Natural killer cell (primary cell): ENCODE measurements at regions not wholly inside any gene's neighbourhood (a gene's known extent, or its start where the extent isn't known, plus 50 kb on each side); places are given as distances from the start of the nearest gene placed in this dataset.

Experiments used
- ATAC-seq, 3 donors: fragments of 150-1000 bp in 2 of 3; fragments of 200-7000 bp in 1 of 3; cut with Tn5 transposase; 1 replicate in 1 of 3; 2 replicates in 2 of 3; pipeline ENCODE4 v1.10.0; 2021; ENCODE audit warnings: mild to moderate bottlenecking in 2 of 3, moderate library complexity in 2 of 3
- DNase-seq, 2 donors: peaks; one replicate each; pipeline versions ENCODE4 v3.0.0 to v3.0.0-alpha.2; 2013 to 2021; ENCODE audit warnings: mixed read lengths in 1 of 2
- H3K27ac ChIP-seq: one replicate; pipeline ENCODE4 v1.5.1; 2013; ENCODE audit warnings: mild to moderate bottlenecking, low read length
- H3K27me3 ChIP-seq: one replicate; pipeline ENCODE4 v1.6.1; 2013; ENCODE audit warnings: low read length; ENCODE audit not compliant: control insufficient read depth, insufficient read depth
- H3K36me3 ChIP-seq: one replicate; pipeline ENCODE4 v1.6.1; 2013; ENCODE audit warnings: low read length; ENCODE audit not compliant: control insufficient read depth, insufficient read depth
- H3K4me1 ChIP-seq: one replicate; pipeline ENCODE4 v1.6.1; 2013; ENCODE audit warnings: low read length; ENCODE audit not compliant: control insufficient read depth, insufficient read depth
- H3K4me3 ChIP-seq: one replicate; pipeline ENCODE4 v1.5.1; 2013; ENCODE audit warnings: low read length
- H3K9me3 ChIP-seq: one replicate; pipeline ENCODE4 v1.6.1; 2013; ENCODE audit warnings: low read length; ENCODE audit not compliant: control insufficient read depth, insufficient read depth
- H3K27ac Mint-ChIP-seq, 2 donors: one replicate each; pipeline ENCODE4 v1.8.0; 2022; ENCODE audit warnings: mild to moderate bottlenecking in 2 of 2, mixed read lengths in 2 of 2, moderate library complexity in 1 of 2
- H3K27me3 Mint-ChIP-seq, 2 donors: one replicate each; pipeline ENCODE4 v1.8.0; 2022; ENCODE audit warnings: low read depth in 2 of 2, mixed read lengths in 2 of 2
- H3K36me3 Mint-ChIP-seq: one replicate; pipeline ENCODE4 v1.8.0; 2022; ENCODE audit warnings: mixed read lengths
- H3K4me1 Mint-ChIP-seq, 2 donors: one replicate each; pipeline ENCODE4 v1.8.0; 2022; ENCODE audit warnings: mixed read lengths in 2 of 2
- H3K4me3 Mint-ChIP-seq: one replicate; pipeline ENCODE4 v1.8.0; 2022; ENCODE audit warnings: mild to moderate bottlenecking, moderate library complexity, mixed read lengths
- H3K9me3 Mint-ChIP-seq, 2 donors: one replicate each; pipeline ENCODE4 v1.8.0; 2022; ENCODE audit warnings: mixed read lengths in 2 of 2
- CTCF ChIP-seq: fragments of 200-600 bp; IDR thresholded peaks from one replicate; pipeline ENCODE4 v1.8.0; 2022; ENCODE audit warnings: antibody characterized with exemption
- WGBS: methylation state at CpG from one replicate; pipeline ENCODE4 v1.1.7; 2013; ENCODE audit warnings: missing lambda C conversion rate; ENCODE audit not compliant: insufficient coverage; 5-methylcytosine and 5-hydroxymethylcytosine counted together
- intact Hi-C: fragments of 100-400 bp; cut with micrococcal nuclease; formaldehyde crosslinking; loops from one replicate; pipeline ENCODE4 v1.14.2; 2022

GRCh38 chr5:3302228-3302627, 293.4 kb upstream of the IRX1 start:
- Mint-ChIP-seq H3K4me3 (no peak overlapping the region), H3K4me1 (no peaks in the 10 kb centered on the region), H3K9me3 (peaks cover 0 to 3% of the 10 kb centered on the region in 2 donors), H3K27ac (no peak overlapping the region), H3K36me3 (no peaks in the 10 kb centered on the region), H3K27me3 (peaks cover 0 to 6% of the 10 kb centered on the region in 2 donors)
- no peak for TF ChIP-seq CTCF
- DNase-seq (no peak), ATAC-seq (no peak)
- intact Hi-C loops: no loop called here
- no peak overlapping the region for H3K27ac ChIP-seq
- no peaks in the 10 kb centered on the region for H3K4me1 ChIP-seq
- no peaks in the 10 kb centered on the region for H3K36me3 ChIP-seq
- H3K9me3 ChIP-seq: peaks cover 16% of the 10 kb centered on the region
- H3K27me3 ChIP-seq: no peaks in the 10 kb centered on the region
- WGBS: 30% methylated on average over 1 of the region's 1 CpG
- H3K4me3 ChIP-seq: no peak overlapping the region

- no peaks in the 10 kb centered on the region for H3K27me3 ChIP-seq
- Mint-ChIP-seq H3K27ac (no peak overlapping the region), H3K27me3 (peaks cover 0 to 6% of the 10 kb centered on the region in 2 donors), H3K36me3 (no peaks in the 10 kb centered on the region), H3K4me1 (no peaks in the 10 kb centered on the region), H3K9me3 (peaks cover 0 to 3% of the 10 kb centered on the region in 2 donors), H3K4me3 (no peak overlapping the region)
- no peak for TF ChIP-seq CTCF
- WGBS: 39% methylated on average over 10 of the region's 10 CpGs
- H3K36me3 ChIP-seq: no peaks in the 10 kb centered on the region
- intact Hi-C loops: no loop called here
- DNase-seq (no peak), ATAC-seq (no peak)
- no peaks in the 10 kb centered on the region for H3K4me1 ChIP-seq
- H3K9me3 ChIP-seq: peaks cover 8% of the 10 kb centered on the region
- no peak overlapping the region for H3K27ac ChIP-seq
- no peak overlapping the region for H3K4me3 ChIP-seq
These were observed 294.3 kb upstream of the IRX1 start for GRCh38 chr5:3301306-3301705.

GRCh38 chr5:3300726-3301125, 294.9 kb upstream of the IRX1 start:
- Mint-ChIP-seq H3K9me3 (peaks cover 0 to 3% of the 10 kb centered on the region in 2 donors), H3K4me3 (no peak overlapping the region), H3K4me1 (no peaks in the 10 kb centered on the region), H3K36me3 (no peaks in the 10 kb centered on the region), H3K27ac (no peak overlapping the region), H3K27me3 (peaks cover 0 to 6% of the 10 kb centered on the region in 2 donors)
- WGBS: 62% methylated on average over 12 of the region's 13 CpGs
- no peaks in the 10 kb centered on the region for H3K27me3 ChIP-seq
- intact Hi-C loops: no loop called here
- no peak overlapping the region for H3K4me3 ChIP-seq
- no peak for DNase-seq
- no peak overlapping the region for H3K27ac ChIP-seq
- peaks cover 8% of the 10 kb centered on the region for H3K9me3 ChIP-seq
- no peaks in the 10 kb centered on the region for H3K36me3 ChIP-seq
- H3K4me1 ChIP-seq: no peaks in the 10 kb centered on the region
- no peak for TF ChIP-seq CTCF
- no peak for ATAC-seq

- Mint-ChIP-seq H3K4me1 (no peaks in the 10 kb centered on the region), H3K27me3 (no peaks in the 10 kb centered on the region), H3K36me3 (no peaks in the 10 kb centered on the region), H3K4me3 (no peak overlapping the region), H3K9me3 (peaks cover 0 to 2% of the 10 kb centered on the region in 2 donors), H3K27ac (no peak overlapping the region)
- Histone ChIP-seq H3K4me1 (no peaks in the 10 kb centered on the region), H3K4me3 (no peak overlapping the region), H3K27me3 (no peaks in the 10 kb centered on the region), H3K9me3 (peaks cover 7% of the 10 kb centered on the region), H3K36me3 (no peaks in the 10 kb centered on the region), H3K27ac (no peak overlapping the region)
- no peak for ATAC-seq
- intact Hi-C loops: no loop called here
- WGBS: 87% methylated on average over 6 of the region's 7 CpGs
- no peak for TF ChIP-seq CTCF
- no peak for DNase-seq
These were observed 296.2 kb upstream of the IRX1 start for GRCh38 chr5:3299441-3299840.
